Stomach (tissue), 4 donors: ENCODE measurements at regions not wholly inside any gene's neighbourhood (a gene's known extent, or its start where the extent isn't known, plus 50 kb on each side); places are given as distances from the start of the nearest gene placed in this dataset.

Source experiments
- POLR2A ChIP-seq, 4 donors: fragments of 450-650 bp; IDR thresholded peaks; one replicate each; pipeline ENCODE4 v1.6.1; 2016; ENCODE audit warnings: antibody characterized with exemption in 4 of 4, control low read depth in 2 of 4, mild to moderate bottlenecking in 1 of 4, moderate library complexity in 1 of 4
- POLR2AphosphoS5 ChIP-seq, 3 donors: sonication (generic); formaldehyde crosslinking; IDR thresholded peaks; one replicate each; pipeline ENCODE4 v1.6.1; 2016; ENCODE audit warnings: antibody characterized with exemption in 3 of 3
- TF ChIP-seq, protein P1 (sequence below), 7 experiments: fragments of 450-650 bp in 4 of 7; fragments of 200-600 bp in 3 of 7; sonication (generic) in 3 of 7; IDR thresholded peaks; one replicate each; pipeline ENCODE4 v1.5.1; 2016 to 2019; ENCODE audit warnings: antibody characterized with exemption in 7 of 7, control low read depth in 2 of 7, mild to moderate bottlenecking in 1 of 7

DNA sequence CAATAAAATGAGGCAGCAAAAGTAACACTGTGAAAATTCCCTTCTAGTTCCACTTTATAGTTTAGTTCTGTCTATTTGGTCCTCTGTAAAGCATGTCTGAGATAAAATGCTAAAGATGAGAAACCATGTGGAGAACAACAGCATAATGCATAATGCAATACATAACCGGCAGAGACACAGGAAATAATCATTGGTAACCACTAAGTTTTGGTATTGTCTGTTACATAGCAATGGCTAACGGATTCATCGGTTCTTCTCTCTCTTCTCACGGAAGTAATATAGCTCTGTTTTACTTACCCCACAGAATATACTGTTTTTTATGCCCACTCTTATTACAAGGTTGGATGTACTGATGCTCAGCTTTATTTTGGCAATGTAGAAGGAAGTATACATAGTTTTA is 158.9 kb downstream of the FAM174A start:
- TF ChIP-seq, protein P1, sequence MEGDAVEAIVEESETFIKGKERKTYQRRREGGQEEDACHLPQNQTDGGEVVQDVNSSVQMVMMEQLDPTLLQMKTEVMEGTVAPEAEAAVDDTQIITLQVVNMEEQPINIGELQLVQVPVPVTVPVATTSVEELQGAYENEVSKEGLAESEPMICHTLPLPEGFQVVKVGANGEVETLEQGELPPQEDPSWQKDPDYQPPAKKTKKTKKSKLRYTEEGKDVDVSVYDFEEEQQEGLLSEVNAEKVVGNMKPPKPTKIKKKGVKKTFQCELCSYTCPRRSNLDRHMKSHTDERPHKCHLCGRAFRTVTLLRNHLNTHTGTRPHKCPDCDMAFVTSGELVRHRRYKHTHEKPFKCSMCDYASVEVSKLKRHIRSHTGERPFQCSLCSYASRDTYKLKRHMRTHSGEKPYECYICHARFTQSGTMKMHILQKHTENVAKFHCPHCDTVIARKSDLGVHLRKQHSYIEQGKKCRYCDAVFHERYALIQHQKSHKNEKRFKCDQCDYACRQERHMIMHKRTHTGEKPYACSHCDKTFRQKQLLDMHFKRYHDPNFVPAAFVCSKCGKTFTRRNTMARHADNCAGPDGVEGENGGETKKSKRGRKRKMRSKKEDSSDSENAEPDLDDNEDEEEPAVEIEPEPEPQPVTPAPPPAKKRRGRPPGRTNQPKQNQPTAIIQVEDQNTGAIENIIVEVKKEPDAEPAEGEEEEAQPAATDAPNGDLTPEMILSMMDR (IDR thresholded peaks at IDR 0.05) = no peak
- no peak for TF ChIP-seq POLR2AphosphoS5 (IDR thresholded peaks at IDR 0.05)
- no peak for TF ChIP-seq POLR2A (IDR thresholded peaks at IDR 0.05)
